B cell (primary cell): ENCODE measurements at regions not wholly inside any gene's neighbourhood (a gene's known extent, or its start where the extent isn't known, plus 50 kb on each side); places are given as distances from the start of the nearest gene placed in this dataset.

ENCODE experiments used
- ATAC-seq: fragments of 200-7000 bp; cut with Tn5 transposase; one replicate; pipeline ENCODE4 v1.10.0; 2021; ENCODE audit warnings: low read depth, mild to moderate bottlenecking, moderate number of reproducible peaks, moderate library complexity
- CTCF ChIA-PET: fragments of 350-600 bp; sonication (Branson Sonifier 250); formaldehyde crosslinking; loops from one replicate; lab custom pipeline; 2021; ENCODE audit warnings: antibody characterized with exemption, inconsistent platforms; lab: Charles Lee
- POLR2A ChIA-PET: fragments of 350-600 bp; sonication (Branson Sonifier 250); formaldehyde crosslinking; loops from one replicate; lab custom pipeline; 2021; ENCODE audit warnings: antibody characterized with exemption; lab: Charles Lee
- DNase-seq: peaks from one replicate; pipeline ENCODE4 v3.0.0; 2013
- H2AFZ ChIP-seq: 2 replicates; pipeline ENCODE4 v1.6.1; 2012; ENCODE audit warnings: mild to moderate bottlenecking, low read depth, low read length; ENCODE audit not compliant: insufficient read depth, poor library complexity, severe bottlenecking
- H3K27ac ChIP-seq, 2 donors: 1 replicate in 1 of 2; 2 replicates in 1 of 2; pipeline ENCODE4 v1.5.1; 2012 to 2013; ENCODE audit warnings: low read length in 2 of 2, mild to moderate bottlenecking in 2 of 2, moderate library complexity in 1 of 2
- H3K27me3 ChIP-seq, 4 experiments: fragments of 200-600 bp in 1 of 4; sonication (generic) in 1 of 4; replicated peaks in 1 of 4; 1 replicate in 2 of 4; 2 replicates in 2 of 4; pipeline versions ENCODE4 v1.6.1 to v1.7.0; 2013 to 2016; ENCODE audit warnings: low read length in 3 of 4, mild to moderate bottlenecking in 2 of 4, mixed read lengths in 1 of 4, moderate library complexity in 1 of 4; ENCODE audit not compliant: insufficient read depth in 4 of 4, control insufficient read depth in 3 of 4; ENCODE audit errors: control extremely low read depth in 1 of 4
- H3K36me3 ChIP-seq, 2 experiments: replicated peaks in 1 of 2; 1 replicate in 1 of 2; 2 replicates in 1 of 2; pipeline versions ENCODE4 v1.6.1 to v1.7.1; 2013; ENCODE audit warnings: low read length in 1 of 2; ENCODE audit not compliant: insufficient read depth in 2 of 2, control insufficient read depth in 1 of 2; ENCODE audit errors: control extremely low read depth in 1 of 2, extremely low read depth in 1 of 2
- H3K4me1 ChIP-seq, 2 donors: fragments of 200-600 bp in 1 of 2; sonication (generic) in 1 of 2; 1 replicate in 1 of 2; 2 replicates in 1 of 2; pipeline versions ENCODE4 v1.5.1 to v1.6.1; 2013 to 2017; ENCODE audit warnings: low read length in 2 of 2; ENCODE audit not compliant: control insufficient read depth in 2 of 2, insufficient read depth in 2 of 2
- H3K4me2 ChIP-seq: replicated peaks from 2 replicates; pipeline ENCODE3; 2012; ENCODE audit warnings: mild to moderate bottlenecking, low read depth, low read length; ENCODE audit not compliant: poor library complexity, severe bottlenecking
- H3K4me3 ChIP-seq, 5 experiments: fragments of 200-600 bp in 1 of 5; sonication (generic) in 1 of 5; 1 replicate in 3 of 5; 2 replicates in 2 of 5; pipeline versions ENCODE4 v1.5.1 to v1.7.0; 2011 to 2016; ENCODE audit warnings: low read length in 4 of 5, mild to moderate bottlenecking in 4 of 5, low read depth in 2 of 5, control low read depth in 1 of 5, moderate library complexity in 1 of 5; ENCODE audit not compliant: insufficient read depth in 1 of 5; ENCODE audit errors: control extremely low read depth in 1 of 5, extremely low read depth in 1 of 5
- H3K79me2 ChIP-seq: fragments of 200-600 bp; sonication (generic); one replicate; pipeline ENCODE4 v1.6.0; 2016; ENCODE audit warnings: low read length; ENCODE audit not compliant: control insufficient read depth, insufficient read depth
- H3K9ac ChIP-seq: fragments of 200-600 bp; sonication (generic); 2 replicates; pipeline ENCODE4 v1.6.1; 2017; ENCODE audit warnings: mild to moderate bottlenecking, low read length, moderate library complexity
- H3K9me3 ChIP-seq, 3 donors: one replicate each; pipeline versions ENCODE4 v1.6.1 to v1.7.1; 2013; ENCODE audit warnings: low read length in 2 of 3; ENCODE audit not compliant: control insufficient read depth in 2 of 3, insufficient read depth in 1 of 3; ENCODE audit errors: control extremely low read depth in 1 of 3
- H4K20me1 ChIP-seq: 2 replicates; pipeline ENCODE4 v1.6.0; 2012; ENCODE audit warnings: mild to moderate bottlenecking, low read length; ENCODE audit not compliant: insufficient read depth, control insufficient read depth, poor library complexity, severe bottlenecking
- H3K27ac Mint-ChIP-seq: one replicate; pipeline ENCODE4 v1.8.0; 2021; ENCODE audit warnings: mixed read lengths
- H3K27me3 Mint-ChIP-seq: one replicate; pipeline ENCODE4 v1.8.0; 2021; ENCODE audit warnings: mixed read lengths
- H3K4me1 Mint-ChIP-seq: one replicate; pipeline ENCODE4 v1.8.0; 2021; ENCODE audit warnings: mixed read lengths
- H3K4me3 Mint-ChIP-seq: one replicate; pipeline ENCODE4 v1.8.0; 2021; ENCODE audit warnings: mixed read lengths
- H3K9me3 Mint-ChIP-seq: one replicate; pipeline ENCODE4 v1.8.0; 2022; ENCODE audit warnings: mixed read lengths; ENCODE audit not compliant: insufficient read depth
- CTCF ChIP-seq: fragments of 200-600 bp; IDR thresholded peaks from one replicate; pipeline ENCODE4 v1.8.0; 2022; ENCODE audit warnings: antibody characterized with exemption, mild to moderate bottlenecking
- EZH2 ChIP-seq: IDR thresholded peaks from 2 replicates; pipeline ENCODE4 v1.6.1; 2012; ENCODE audit warnings: borderline replicate concordance, low read depth, mild to moderate bottlenecking, moderate library complexity, low read length; ENCODE audit not compliant: insufficient read depth, poor library complexity, severe bottlenecking
- WGBS: methylation state at CpG from one replicate; pipeline ENCODE4 v1.1.5; 2013; ENCODE audit warnings: missing lambda C conversion rate; ENCODE audit not compliant: insufficient coverage; 5-methylcytosine and 5-hydroxymethylcytosine counted together
- intact Hi-C: fragments of 100-400 bp; cut with micrococcal nuclease; formaldehyde crosslinking; loops from one replicate; pipeline ENCODE4 v1.10.0; 2022

- H3K4me1 ChIP-seq, result no peaks in the 10 kb centered on the region
- no peaks in the 10 kb centered on the region for H3K9me3 ChIP-seq
- H2AFZ ChIP-seq, result no peak overlapping the region
- Mint-ChIP-seq H3K4me3 (no peak overlapping the region), H3K9me3 (no peaks in the 10 kb centered on the region), H3K27me3 (peaks cover 5% of the 10 kb centered on the region), H3K27ac (no peak overlapping the region), H3K4me1 (no peaks in the 10 kb centered on the region)
- 67% methylated on average over 3 of the region's 3 CpGs for WGBS
- POLR2A ChIA-PET, result no interaction called here
- CTCF ChIA-PET, result no interaction called here
- TF ChIP-seq EZH2 (no peak), CTCF (no peak)
- H3K36me3 ChIP-seq, result no peaks in the 10 kb centered on the region
- no peaks in the 10 kb centered on the region for H3K27me3 ChIP-seq
- no peaks in the 10 kb centered on the region for H4K20me1 ChIP-seq
- no peaks in the 10 kb centered on the region for H3K79me2 ChIP-seq
- intact Hi-C loops, result no loop called here
- H3K27ac ChIP-seq, result no peak overlapping the region
- H3K4me3 ChIP-seq, result no peak overlapping the region
- ATAC-seq (no peak), DNase-seq (no peak)
- no peak overlapping the region for H3K9ac ChIP-seq
- H3K4me2 ChIP-seq, result no peak overlapping the region
These were observed 143.2 kb upstream of the VLDLR start for GRCh38 chr9:2478421-2478820.

GRCh38 chr9:2479056-2479565, 142.5 kb upstream of the VLDLR start:
- H3K9ac ChIP-seq, result no peak overlapping the region
- H3K4me2 ChIP-seq, result no peak overlapping the region
- H2AFZ ChIP-seq, result no peak overlapping the region
- H3K79me2 ChIP-seq, result no peaks in the 10 kb centered on the region
- H3K9me3 ChIP-seq, result no peaks in the 10 kb centered on the region
- Mint-ChIP-seq H3K27me3 (peaks cover 5% of the 10 kb centered on the region), H3K9me3 (no peaks in the 10 kb centered on the region), H3K27ac (no peak overlapping the region), H3K4me1 (no peaks in the 10 kb centered on the region), H3K4me3 (no peak overlapping the region)
- no peaks in the 10 kb centered on the region for H3K36me3 ChIP-seq
- H3K27ac ChIP-seq, result no peak overlapping the region
- POLR2A ChIA-PET, result no interaction called here
- DNase-seq, result no peak
- no peaks in the 10 kb centered on the region for H3K4me1 ChIP-seq
- 100% methylated on average over 1 of the region's 2 CpGs for WGBS
- TF ChIP-seq CTCF (no peak), EZH2 (no peak)
- intact Hi-C loops, result no loop called here
- H4K20me1 ChIP-seq, result no peaks in the 10 kb centered on the region
- ATAC-seq, result no peak
- H3K27me3 ChIP-seq, result no peaks in the 10 kb centered on the region
- CTCF ChIA-PET, result no interaction called here
- no peak overlapping the region for H3K4me3 ChIP-seq
